PC-3 (cell line): ENCODE measurements at regions not wholly inside any gene's neighbourhood (a gene's known extent, or its start where the extent isn't known, plus 50 kb on each side); places are given as distances from the start of the nearest gene placed in this dataset.

Source experiments
- ATAC-seq: fragments of 200-7000 bp; cut with Tn5 transposase; 2 replicates; pipeline ENCODE4 v1.9.1; 2020; ENCODE audit warnings: mild to moderate bottlenecking, moderate library complexity
- BruUV-seq: library from RNA; stranded (reverse); fragments of 400-500 nt; replicated peaks from 2 replicates; lab custom pipeline; 2021; lab: Mats Ljungman, UMichigan
- CTCF ChIA-PET: fragments of 300-600 bp; sonication (Branson Sonifier 250); formaldehyde crosslinking; loops from one replicate; lab custom pipeline; 2022; ENCODE audit warnings: antibody characterized with exemption; lab: Charles Lee
- POLR2A ChIA-PET: fragments of 300-600 bp; sonication (Branson Sonifier 250); formaldehyde crosslinking; loops from one replicate; lab custom pipeline; 2022; ENCODE audit warnings: antibody characterized with exemption; ENCODE audit not compliant: unreplicated experiment; lab: Charles Lee
- DNase-seq: peaks from one replicate; pipeline ENCODE4 v3.0.0-alpha.2; 2015
- H2AFZ ChIP-seq: fragments of 300-600 bp; sonication (generic); 2 replicates; pipeline ENCODE4 v1.6.0; 2016; ENCODE audit warnings: antibody characterized with exemption, low read length
- H3F3A ChIP-seq: fragments of 300-600 bp; sonication (generic); one replicate; pipeline ENCODE4 v1.6.0; 2017; ENCODE audit warnings: antibody characterized with exemption, low read length, control low read depth, mild to moderate bottlenecking; ENCODE audit not compliant: unreplicated experiment
- H3K27ac ChIP-seq: fragments of 300-600 bp; sonication (generic); 2 replicates; pipeline ENCODE4 v1.5.1; 2016; ENCODE audit warnings: mild to moderate bottlenecking, low read length
- H3K27me3 ChIP-seq: fragments of 300-600 bp; sonication (generic); 2 replicates; pipeline ENCODE4 v1.6.1; 2016; ENCODE audit warnings: low read length, mixed read lengths
- H3K36me3 ChIP-seq: fragments of 300-600 bp; sonication (generic); 2 replicates; pipeline ENCODE4 v1.6.1; 2016; ENCODE audit warnings: low read depth, mixed run types, low read length, mixed read lengths
- H3K4me1 ChIP-seq: fragments of 300-600 bp; sonication (generic); 2 replicates; pipeline ENCODE4 v1.5.1; 2016; ENCODE audit warnings: low read length; ENCODE audit not compliant: insufficient read depth
- H3K4me2 ChIP-seq: fragments of 300-600 bp; sonication (generic); 2 replicates; pipeline ENCODE4 v1.6.0; 2016; ENCODE audit warnings: low read length
- H3K4me3 ChIP-seq: fragments of 300-600 bp; sonication (generic); 2 replicates; pipeline ENCODE4 v1.5.1; 2016; ENCODE audit warnings: mild to moderate bottlenecking, low read length, mixed read lengths
- H3K79me2 ChIP-seq: fragments of 300-600 bp; sonication (generic); 2 replicates; pipeline ENCODE4 v1.6.1; 2017; ENCODE audit warnings: low read length, mixed read lengths
- H3K9ac ChIP-seq: fragments of 300-600 bp; sonication (generic); 2 replicates; pipeline ENCODE4 v1.6.0; 2016; ENCODE audit warnings: mild to moderate bottlenecking, low read length
- H3K9me2 ChIP-seq: fragments of 300-600 bp; sonication (generic); replicated peaks from 2 replicates; pipeline ENCODE4 v1.6.1; 2016; ENCODE audit warnings: mixed run types, low read length, mixed read lengths
- H3K9me3 ChIP-seq: fragments of 300-600 bp; sonication (generic); 2 replicates; pipeline ENCODE4 v1.6.1; 2016; ENCODE audit warnings: low read length, mixed read lengths
- H4K20me1 ChIP-seq: fragments of 300-600 bp; sonication (generic); 2 replicates; pipeline ENCODE4 v1.6.1; 2016; ENCODE audit warnings: low read length, mixed read lengths
- EZH2 ChIP-seq: fragments of 300-600 bp; sonication (generic); IDR thresholded peaks from one replicate; pipeline ENCODE4 v1.6.1; 2017; ENCODE audit warnings: antibody characterized with exemption, mild to moderate bottlenecking, low read length; ENCODE audit not compliant: unreplicated experiment
- EZH2phosphoT487 ChIP-seq: fragments of 300-600 bp; sonication (generic); IDR thresholded peaks from 2 replicates; pipeline ENCODE4 v1.6.1; 2018; ENCODE audit warnings: mild to moderate bottlenecking, antibody characterized with exemption, low read length, borderline replicate concordance
- intact Hi-C: fragments of 100-400 bp; cut with micrococcal nuclease; formaldehyde crosslinking; loops from 2 replicates; pipeline ENCODE4 v1.9.0; 2023
- TF ChIP-seq, protein P1 (sequence below): fragments of 300-600 bp; sonication (generic); conservative IDR thresholded peaks from 2 replicates; pipeline ENCODE4 v1.5.1; 2017; ENCODE audit warnings: antibody characterized with exemption, low read depth, mild to moderate bottlenecking, low read length

DNA sequence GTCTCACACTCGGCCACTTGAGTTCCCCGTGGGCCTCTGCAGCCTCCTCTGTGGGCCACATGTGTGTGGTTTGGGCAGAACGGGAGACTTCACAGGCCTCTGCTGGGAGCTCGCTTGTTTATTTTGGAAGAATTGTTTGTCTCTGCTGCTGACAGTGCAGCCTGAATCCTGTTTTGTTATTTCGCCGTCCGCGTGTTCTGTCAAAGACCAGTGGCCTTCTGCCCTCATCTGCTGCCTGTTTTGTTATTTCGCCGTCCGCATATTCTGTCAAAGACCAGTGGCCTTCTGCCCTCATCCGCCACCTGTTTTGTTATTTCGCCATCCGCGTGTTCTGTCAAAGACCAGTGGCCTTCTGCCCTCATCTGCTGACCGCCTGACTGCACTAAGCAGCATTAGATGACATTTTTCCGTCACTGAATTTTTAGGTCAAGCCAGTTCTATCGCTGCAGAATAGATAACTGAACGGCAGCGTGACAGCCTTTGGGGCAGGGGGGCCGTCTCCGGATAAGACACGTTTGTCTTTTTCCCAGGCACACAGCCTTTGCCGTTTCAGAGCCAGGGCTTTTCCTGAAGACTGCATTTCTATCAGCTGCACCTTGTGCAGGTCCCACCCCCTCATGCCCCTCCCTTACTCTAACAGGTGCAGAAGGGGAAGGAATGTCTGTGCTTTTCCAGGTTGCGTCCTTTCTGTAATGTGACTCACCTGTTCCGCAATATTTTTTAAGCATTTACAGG lies 158.5 kb upstream of the AFDN start:
- Histone ChIP-seq H3K9me2 (no peaks in the 10 kb centered on the region), H3K79me2 (no peaks in the 10 kb centered on the region)
- CTCF ChIA-PET = no interaction called here

DNA sequence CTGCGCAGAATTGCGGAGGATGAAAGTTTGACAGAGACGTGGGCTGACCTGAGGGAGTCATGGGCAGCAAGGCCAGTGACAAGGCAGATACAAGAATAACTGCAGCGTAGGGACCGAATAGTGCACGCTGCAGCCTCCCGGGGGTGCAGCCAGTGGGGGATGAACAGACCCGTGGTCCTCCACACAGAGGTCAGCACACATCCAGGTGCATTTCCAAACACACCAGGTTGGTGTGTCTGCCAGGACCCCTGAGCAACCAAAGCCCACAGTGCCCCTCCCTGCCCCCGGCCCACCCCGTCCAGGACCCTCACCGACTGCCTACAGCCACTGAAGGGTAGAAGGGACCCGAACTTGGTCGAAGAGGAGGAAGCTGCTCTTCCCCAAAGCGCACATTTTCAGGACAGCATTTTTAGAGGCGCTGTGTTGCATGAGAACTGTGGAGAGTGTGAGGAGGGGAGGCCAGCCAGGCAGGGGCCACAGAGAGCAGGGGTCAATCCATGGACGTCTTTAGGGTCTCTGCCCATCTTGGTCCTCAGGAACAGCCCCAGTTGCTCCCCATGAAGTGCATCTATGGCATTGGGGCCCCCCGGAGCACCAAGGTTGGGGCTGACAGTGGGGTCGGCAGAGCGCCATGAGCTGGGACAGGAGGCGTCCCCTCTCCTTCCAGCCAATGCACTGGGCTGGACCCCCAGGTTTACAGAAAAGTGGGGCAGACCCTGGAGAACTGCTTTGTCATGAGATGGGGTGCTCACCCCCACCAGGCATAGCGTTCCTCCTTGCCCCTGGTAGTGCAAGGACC lies 157.8 kb upstream of the AFDN start:
- Histone ChIP-seq H3K9ac (no peak overlapping the region), H3K4me2 (no peak overlapping the region), H3K27me3 (no peaks in the 10 kb centered on the region; the same call in 1 of the 2 replicates), H3K4me1 (no peaks in the 10 kb centered on the region), H4K20me1 (no peaks in the 10 kb centered on the region), H3K36me3 (no peaks in the 10 kb centered on the region), H3K27ac (no peak overlapping the region), H3K9me3 (no peaks in the 10 kb centered on the region), H3K4me3 (no peak overlapping the region), H2AFZ (no peak overlapping the region), H3K79me2 (no peaks in the 10 kb centered on the region), H3K9me2 (no peaks in the 10 kb centered on the region), H3F3A (no peaks in the 10 kb centered on the region)
- no peak for DNase-seq
- TF ChIP-seq EZH2phosphoT487 (no peak), EZH2 (no peak)
- TF ChIP-seq, protein P1, sequence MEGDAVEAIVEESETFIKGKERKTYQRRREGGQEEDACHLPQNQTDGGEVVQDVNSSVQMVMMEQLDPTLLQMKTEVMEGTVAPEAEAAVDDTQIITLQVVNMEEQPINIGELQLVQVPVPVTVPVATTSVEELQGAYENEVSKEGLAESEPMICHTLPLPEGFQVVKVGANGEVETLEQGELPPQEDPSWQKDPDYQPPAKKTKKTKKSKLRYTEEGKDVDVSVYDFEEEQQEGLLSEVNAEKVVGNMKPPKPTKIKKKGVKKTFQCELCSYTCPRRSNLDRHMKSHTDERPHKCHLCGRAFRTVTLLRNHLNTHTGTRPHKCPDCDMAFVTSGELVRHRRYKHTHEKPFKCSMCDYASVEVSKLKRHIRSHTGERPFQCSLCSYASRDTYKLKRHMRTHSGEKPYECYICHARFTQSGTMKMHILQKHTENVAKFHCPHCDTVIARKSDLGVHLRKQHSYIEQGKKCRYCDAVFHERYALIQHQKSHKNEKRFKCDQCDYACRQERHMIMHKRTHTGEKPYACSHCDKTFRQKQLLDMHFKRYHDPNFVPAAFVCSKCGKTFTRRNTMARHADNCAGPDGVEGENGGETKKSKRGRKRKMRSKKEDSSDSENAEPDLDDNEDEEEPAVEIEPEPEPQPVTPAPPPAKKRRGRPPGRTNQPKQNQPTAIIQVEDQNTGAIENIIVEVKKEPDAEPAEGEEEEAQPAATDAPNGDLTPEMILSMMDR = no peak
- no peak for ATAC-seq
- intact Hi-C loops = no loop called here
- ChIA-PET CTCF (no interaction called here), POLR2A (no interaction called here)
- BruUV-seq = no TSS peak

More for the DNA sequence above, 158.5 kb upstream of the AFDN start:
- Histone ChIP-seq H3K27me3 (no peaks in the 10 kb centered on the region; the same call in 1 of the 2 replicates), H4K20me1 (no peaks in the 10 kb centered on the region), H3K4me1 (no peaks in the 10 kb centered on the region), H3K9me3 (no peaks in the 10 kb centered on the region), H3F3A (no peaks in the 10 kb centered on the region), H3K4me2 (no peak overlapping the region), H2AFZ (no peak overlapping the region), H3K27ac (no peak overlapping the region), H3K4me3 (no peak overlapping the region), H3K9ac (no peak overlapping the region), H3K36me3 (no peaks in the 10 kb centered on the region)
- intact Hi-C loops = no loop called here
- no TSS peak for BruUV-seq
- ATAC-seq = no peak
- DNase-seq = no peak
- no peak for TF ChIP-seq EZH2
- no peak for TF ChIP-seq EZH2phosphoT487
- TF ChIP-seq, protein P1 = no peak
- POLR2A ChIA-PET = no interaction called here

DNA sequence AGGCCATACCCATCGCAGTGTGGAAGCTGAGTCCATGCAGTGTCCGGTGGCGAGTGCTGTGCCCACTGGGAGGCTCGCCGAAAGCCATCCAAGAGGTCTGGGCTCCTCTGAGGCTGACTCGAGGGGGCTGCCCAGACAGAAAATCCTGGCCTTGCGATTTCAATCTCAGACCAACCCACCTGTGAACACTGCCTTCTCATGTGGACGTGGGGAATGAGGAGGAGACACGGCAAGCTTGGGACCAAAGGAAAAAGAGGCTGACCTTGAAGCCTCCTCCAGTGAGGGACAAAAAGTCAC lies 157.2 kb upstream of the AFDN start:
- Histone ChIP-seq H4K20me1 (no peaks in the 10 kb centered on the region), H3K27me3 (no peaks in the 10 kb centered on the region), H3K79me2 (no peaks in the 10 kb centered on the region), H3K9ac (no peak overlapping the region), H3K36me3 (no peaks in the 10 kb centered on the region), H2AFZ (no peak overlapping the region), H3K4me2 (no peak overlapping the region), H3K4me3 (no peak overlapping the region), H3K9me2 (no peaks in the 10 kb centered on the region), H3F3A (no peaks in the 10 kb centered on the region), H3K4me1 (no peaks in the 10 kb centered on the region), H3K27ac (no peak overlapping the region), H3K9me3 (no peaks in the 10 kb centered on the region)
- DNase-seq (no peak), ATAC-seq (no peak)
- CTCF ChIA-PET = no interaction called here
- intact Hi-C loops = no loop called here
- POLR2A ChIA-PET = no interaction called here
- TF ChIP-seq EZH2 = no peak
- TF ChIP-seq, protein P1 = no peak
- no TSS peak for BruUV-seq
